ENCODE measurements at regions not wholly inside any gene's neighbourhood (a gene's known extent, or its start where the extent isn't known, plus 50 kb on each side); places are given as distances from the start of the nearest gene placed in this dataset.

GRCh38 chr5:63687854-63688516 lies 274.3 kb downstream of the HTR1A start:
- TF ChIP-seq, protein P1, sequence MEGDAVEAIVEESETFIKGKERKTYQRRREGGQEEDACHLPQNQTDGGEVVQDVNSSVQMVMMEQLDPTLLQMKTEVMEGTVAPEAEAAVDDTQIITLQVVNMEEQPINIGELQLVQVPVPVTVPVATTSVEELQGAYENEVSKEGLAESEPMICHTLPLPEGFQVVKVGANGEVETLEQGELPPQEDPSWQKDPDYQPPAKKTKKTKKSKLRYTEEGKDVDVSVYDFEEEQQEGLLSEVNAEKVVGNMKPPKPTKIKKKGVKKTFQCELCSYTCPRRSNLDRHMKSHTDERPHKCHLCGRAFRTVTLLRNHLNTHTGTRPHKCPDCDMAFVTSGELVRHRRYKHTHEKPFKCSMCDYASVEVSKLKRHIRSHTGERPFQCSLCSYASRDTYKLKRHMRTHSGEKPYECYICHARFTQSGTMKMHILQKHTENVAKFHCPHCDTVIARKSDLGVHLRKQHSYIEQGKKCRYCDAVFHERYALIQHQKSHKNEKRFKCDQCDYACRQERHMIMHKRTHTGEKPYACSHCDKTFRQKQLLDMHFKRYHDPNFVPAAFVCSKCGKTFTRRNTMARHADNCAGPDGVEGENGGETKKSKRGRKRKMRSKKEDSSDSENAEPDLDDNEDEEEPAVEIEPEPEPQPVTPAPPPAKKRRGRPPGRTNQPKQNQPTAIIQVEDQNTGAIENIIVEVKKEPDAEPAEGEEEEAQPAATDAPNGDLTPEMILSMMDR (IDR thresholded peaks at IDR 0.05) = no peak
- TF ChIP-seq MLX (CRISPR knock-in tag; IDR thresholded peaks at IDR 0.05) = no peak
- TF ChIP-seq ZNF512 (CRISPR knock-in tag; IDR thresholded peaks at IDR 0.05; ENCODE audit: borderline replicate concordance) = no peak
- TF ChIP-seq E2F4 (CRISPR knock-in tag; IDR thresholded peaks at IDR 0.05; ENCODE audit: borderline replicate concordance, low read depth) = no peak
- TF ChIP-seq E2F1 (CRISPR knock-in tag; IDR thresholded peaks at IDR 0.05) = no peak
- TF ChIP-seq GTF2I (CRISPR knock-in tag; conservative IDR thresholded peaks at IDR 0.05) = no peak
- TF ChIP-seq IRF2 (CRISPR knock-in tag; IDR thresholded peaks at IDR 0.05; ENCODE audit: borderline replicate concordance, low read depth) = no peak
- TF ChIP-seq, protein P2, sequence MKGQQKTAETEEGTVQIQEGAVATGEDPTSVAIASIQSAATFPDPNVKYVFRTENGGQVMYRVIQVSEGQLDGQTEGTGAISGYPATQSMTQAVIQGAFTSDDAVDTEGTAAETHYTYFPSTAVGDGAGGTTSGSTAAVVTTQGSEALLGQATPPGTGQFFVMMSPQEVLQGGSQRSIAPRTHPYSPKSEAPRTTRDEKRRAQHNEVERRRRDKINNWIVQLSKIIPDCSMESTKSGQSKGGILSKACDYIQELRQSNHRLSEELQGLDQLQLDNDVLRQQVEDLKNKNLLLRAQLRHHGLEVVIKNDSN (CRISPR knock-in tag; IDR thresholded peaks at IDR 0.05) = no peak
- no peak for TF ChIP-seq SMAD3 (CRISPR knock-in tag; IDR thresholded peaks at IDR 0.05; ENCODE audit: borderline replicate concordance)
- no peak for TF ChIP-seq NFE2L1 (CRISPR knock-in tag; IDR thresholded peaks at IDR 0.05)
- TF ChIP-seq CREM (CRISPR knock-in tag; IDR thresholded peaks at IDR 0.05) = no peak
- no peak for TF ChIP-seq TCF7 (CRISPR knock-in tag; IDR thresholded peaks at IDR 0.05; ENCODE audit: low read depth)
- no peak for TF ChIP-seq ZNF317 (CRISPR knock-in tag; IDR thresholded peaks at IDR 0.05; ENCODE audit: borderline replicate concordance, low read depth)
- TF ChIP-seq FOXJ3 (CRISPR knock-in tag; IDR thresholded peaks at IDR 0.05; ENCODE audit: borderline replicate concordance) = no peak
